ENCODE measurements at regions not wholly inside any gene's neighbourhood (a gene's known extent, or its start where the extent isn't known, plus 50 kb on each side); places are given as distances from the start of the nearest gene placed in this dataset.

- Histone ChIP-seq H3K27ac (no peak overlapping the region), H3K4me3 (no peak overlapping the region)
- TF ChIP-seq CTCF (IDR thresholded peaks at IDR 0.05): no peak
- no peak for DNase-seq (ENCODE audit: low spot score)
These were observed 786.2 kb downstream of the C6orf118 start for GRCh38 chr6:164523087-164523654.

- no peak overlapping the region for H3K27ac ChIP-seq
- no peak for TF ChIP-seq CTCF (IDR thresholded peaks at IDR 0.05)
- no peak overlapping the region for H3K4me3 ChIP-seq
- no peak for DNase-seq (ENCODE audit: low spot score)
These were observed 788.5 kb downstream of the C6orf118 start for GRCh38 chr6:164520916-164521315.

- no peak for DNase-seq (ENCODE audit: low spot score)
- Histone ChIP-seq H3K27ac (no peak overlapping the region), H3K4me3 (no peak overlapping the region)
- TF ChIP-seq CTCF (IDR thresholded peaks at IDR 0.05): no peak
These were observed 802.0 kb downstream of the C6orf118 start for GRCh38 chr6:164507206-164507940.

- no peak for DNase-seq (ENCODE audit: low spot score)
- Histone ChIP-seq H3K4me3 (no peak overlapping the region), H3K27ac (no peak overlapping the region)
- no peak for TF ChIP-seq CTCF (IDR thresholded peaks at IDR 0.05)
These were observed 804.0 kb downstream of the C6orf118 start for GRCh38 chr6:164505425-164505824.

GRCh38 chr6:164502833-164503232 lies 806.6 kb downstream of the C6orf118 start:
- DNase-seq (ENCODE audit: low spot score): no peak
- Histone ChIP-seq H3K4me3 (no peak overlapping the region), H3K27ac (no peak overlapping the region)
- no peak for TF ChIP-seq CTCF (IDR thresholded peaks at IDR 0.05)

- TF ChIP-seq CTCF (IDR thresholded peaks at IDR 0.05): no peak
- Histone ChIP-seq H3K27ac (no peak overlapping the region), H3K4me3 (no peak overlapping the region)
- DNase-seq (ENCODE audit: low spot score): no peak
These were observed 813.4 kb downstream of the C6orf118 start for GRCh38 chr6:164495882-164496495.

GRCh38 chr6:164478426-164478825 lies 831.0 kb downstream of the C6orf118 start:
- Histone ChIP-seq H3K4me3 (no peak overlapping the region), H3K27ac (no peak overlapping the region)
- DNase-seq (ENCODE audit: low spot score): no peak
- TF ChIP-seq CTCF (IDR thresholded peaks at IDR 0.05): no peak
